ENCODE measurements at regions not wholly inside any gene's neighbourhood (a gene's known extent, or its start where the extent isn't known, plus 50 kb on each side); places are given as distances from the start of the nearest gene placed in this dataset.
"Not testable (repeated sequence)": the region's sequence is repeated elsewhere in the genome, so short reads cannot be mapped to it uniquely, and the experiment has no call there.

- TF ChIP-seq POLR2AphosphoS5 (IDR thresholded peaks at IDR 0.05) (no peak), POLR2A (IDR thresholded peaks at IDR 0.05) (no peak)
- TF ChIP-seq, protein P1, sequence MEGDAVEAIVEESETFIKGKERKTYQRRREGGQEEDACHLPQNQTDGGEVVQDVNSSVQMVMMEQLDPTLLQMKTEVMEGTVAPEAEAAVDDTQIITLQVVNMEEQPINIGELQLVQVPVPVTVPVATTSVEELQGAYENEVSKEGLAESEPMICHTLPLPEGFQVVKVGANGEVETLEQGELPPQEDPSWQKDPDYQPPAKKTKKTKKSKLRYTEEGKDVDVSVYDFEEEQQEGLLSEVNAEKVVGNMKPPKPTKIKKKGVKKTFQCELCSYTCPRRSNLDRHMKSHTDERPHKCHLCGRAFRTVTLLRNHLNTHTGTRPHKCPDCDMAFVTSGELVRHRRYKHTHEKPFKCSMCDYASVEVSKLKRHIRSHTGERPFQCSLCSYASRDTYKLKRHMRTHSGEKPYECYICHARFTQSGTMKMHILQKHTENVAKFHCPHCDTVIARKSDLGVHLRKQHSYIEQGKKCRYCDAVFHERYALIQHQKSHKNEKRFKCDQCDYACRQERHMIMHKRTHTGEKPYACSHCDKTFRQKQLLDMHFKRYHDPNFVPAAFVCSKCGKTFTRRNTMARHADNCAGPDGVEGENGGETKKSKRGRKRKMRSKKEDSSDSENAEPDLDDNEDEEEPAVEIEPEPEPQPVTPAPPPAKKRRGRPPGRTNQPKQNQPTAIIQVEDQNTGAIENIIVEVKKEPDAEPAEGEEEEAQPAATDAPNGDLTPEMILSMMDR (IDR thresholded peaks at IDR 0.05): no peak
- no peak overlapping the region for H3K27ac ChIP-seq
- no peak for DNase-seq (ENCODE audit: low spot score in 2 of 2)
- no peak overlapping the region for H3K4me3 ChIP-seq
- intact Hi-C loops (cut with DNase I; ENCODE audit: low total_unique reads): no loop called here
- H3K4me1 ChIP-seq: no peaks in the 10 kb centered on the region
- no peaks in the 10 kb centered on the region for H3K36me3 ChIP-seq
- no peaks in the 10 kb centered on the region for H3K9me3 ChIP-seq
- H3K27me3 ChIP-seq: no peaks in the 10 kb centered on the region
These were observed 343.4 kb upstream of the USP9Y start for GRCh38 chrY:12357655-12358054.

- no peak for DNase-seq (ENCODE audit: low spot score in 2 of 2)
- no peak overlapping the region for H3K4me3 ChIP-seq
- intact Hi-C loops (cut with DNase I; ENCODE audit: low total_unique reads): no loop called here
- H3K9me3 ChIP-seq: no peaks in the 10 kb centered on the region
- no peak overlapping the region for H3K27ac ChIP-seq
- H3K4me1 ChIP-seq: no peaks in the 10 kb centered on the region
- H3K36me3 ChIP-seq: no peaks in the 10 kb centered on the region
- no peak for TF ChIP-seq POLR2A (IDR thresholded peaks at IDR 0.05)
- TF ChIP-seq, protein P1 (IDR thresholded peaks at IDR 0.05): no peak
- no peak for TF ChIP-seq POLR2AphosphoS5 (IDR thresholded peaks at IDR 0.05)
- no peaks in the 10 kb centered on the region for H3K27me3 ChIP-seq
These were observed 342.7 kb upstream of the USP9Y start for GRCh38 chrY:12358337-12358736.

DNA sequence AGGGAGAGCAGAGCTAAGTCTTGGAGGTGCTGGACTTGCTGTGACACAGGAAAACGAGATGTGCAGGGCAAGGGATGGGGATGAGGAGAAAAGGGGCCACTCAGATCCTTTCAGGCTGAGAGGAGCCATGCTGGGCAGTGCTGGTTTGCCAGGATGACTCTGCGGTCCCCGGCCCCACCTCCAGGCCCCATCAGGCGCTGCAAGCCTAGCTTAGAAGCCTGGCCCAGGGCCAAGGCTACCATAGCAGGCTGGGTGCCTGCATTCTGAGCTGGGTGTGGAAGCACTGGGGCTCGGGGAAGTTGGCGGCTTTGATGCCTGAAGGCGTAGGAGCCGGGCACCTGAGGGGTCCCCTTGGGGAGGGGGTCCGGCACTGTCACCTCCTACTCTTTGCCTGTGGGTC is 341.2 kb upstream of the USP9Y start:
- Histone ChIP-seq H3K9me3 (no peaks in the 10 kb centered on the region), H3K27me3 (no peaks in the 10 kb centered on the region), H3K36me3 (no peaks in the 10 kb centered on the region), H3K27ac (no peak overlapping the region), H3K4me3 (no peak overlapping the region), H3K4me1 (no peaks in the 10 kb centered on the region)
- TF ChIP-seq, protein P1 (IDR thresholded peaks at IDR 0.05): no peak
- DNase-seq (ENCODE audit: low spot score in 2 of 2): peak in 1 of 2 donors; percentile 52
- intact Hi-C loops (cut with DNase I; ENCODE audit: low total_unique reads): no loop called here

DNA sequence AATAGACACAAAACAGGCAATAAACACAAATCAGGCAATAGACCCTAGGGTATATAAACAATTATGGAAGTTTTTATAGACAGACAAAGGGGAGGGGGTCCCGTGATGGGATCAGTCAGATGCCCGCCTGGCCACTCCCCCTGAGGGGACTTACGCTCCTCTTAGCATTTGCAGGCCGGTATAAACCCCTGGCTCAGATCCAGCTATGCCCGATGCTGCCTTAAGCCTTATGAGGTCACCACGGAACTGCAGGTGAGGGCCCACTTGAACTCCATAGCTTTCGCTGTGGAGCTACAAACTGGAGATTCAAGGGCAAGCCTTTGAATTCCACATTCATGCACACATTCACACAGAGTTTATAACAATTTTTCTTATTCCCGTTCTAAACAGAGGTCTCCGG is 340.5 kb upstream of the USP9Y start:
- no peaks in the 10 kb centered on the region for H3K9me3 ChIP-seq
- H3K27ac ChIP-seq: no peak overlapping the region
- no peaks in the 10 kb centered on the region for H3K27me3 ChIP-seq
- DNase-seq (ENCODE audit: low spot score in 2 of 2): no peak
- intact Hi-C loops (cut with DNase I; ENCODE audit: low total_unique reads): no loop called here
- TF ChIP-seq, protein P1 (IDR thresholded peaks at IDR 0.05): no peak
- TF ChIP-seq POLR2AphosphoS5 (IDR thresholded peaks at IDR 0.05): no peak
- TF ChIP-seq POLR2A (IDR thresholded peaks at IDR 0.05): no peak
- no peak overlapping the region for H3K4me3 ChIP-seq
- H3K4me1 ChIP-seq: no peaks in the 10 kb centered on the region
- H3K36me3 ChIP-seq: no peaks in the 10 kb centered on the region

- H3K4me1 ChIP-seq: no peaks in the 10 kb centered on the region
- no peak overlapping the region for H3K4me3 ChIP-seq
- H3K27ac ChIP-seq: no peak overlapping the region
- intact Hi-C loops (cut with DNase I; ENCODE audit: low total_unique reads): no loop called here
- H3K27me3 ChIP-seq: no peaks in the 10 kb centered on the region
- TF ChIP-seq POLR2A (IDR thresholded peaks at IDR 0.05) (no peak), POLR2AphosphoS5 (IDR thresholded peaks at IDR 0.05) (no peak)
- TF ChIP-seq, protein P1 (IDR thresholded peaks at IDR 0.05): no peak
- no peak for DNase-seq (ENCODE audit: low spot score in 2 of 2)
- no peaks in the 10 kb centered on the region for H3K9me3 ChIP-seq
- H3K36me3 ChIP-seq: no peaks in the 10 kb centered on the region
These were observed 335.6 kb upstream of the USP9Y start for GRCh38 chrY:12365311-12365910.

- H3K36me3 ChIP-seq; H3K27me3 ChIP-seq; H3K4me1 ChIP-seq; DNase-seq (ENCODE audit: low spot score in 2 of 2); H3K4me3 ChIP-seq; intact Hi-C loops (cut with DNase I; ENCODE audit: low total_unique reads); H3K27ac ChIP-seq; H3K9me3 ChIP-seq: not testable (repeated sequence)
These were observed 326.4 kb upstream of the USP9Y start for GRCh38 chrY:12374588-12374987.

GRCh38 chrY:12391655-12392559 is 309.1 kb upstream of the USP9Y start:
- intact Hi-C loops (cut with DNase I; ENCODE audit: low total_unique reads); H3K36me3 ChIP-seq; H3K27ac ChIP-seq: not testable (repeated sequence)

More at GRCh38 chrY:12391655-12392559, 309.1 kb upstream of the USP9Y start:
- H3K9me3 ChIP-seq, H3K27me3 ChIP-seq, H3K4me1 ChIP-seq, H3K4me3 ChIP-seq: not testable (repeated sequence)
- peak in 1 of 2 donors; percentile 50 for DNase-seq (ENCODE audit: low spot score in 2 of 2)
